Dendritic cell treated with granulocyte-macrophage colony-stimulating factor and Interleukin-4, amounts not matched to agents 40 ng/mL and 50 ng/mL, for 4 days (primary cell): ENCODE measurements at regions not wholly inside any gene's neighbourhood (a gene's known extent, or its start where the extent isn't known, plus 50 kb on each side); places are given as distances from the start of the nearest gene placed in this dataset.

Experiments used
- H3K27ac Mint-ChIP-seq: one replicate; pipeline ENCODE4 v1.8.0; 2022; ENCODE audit warnings: mild to moderate bottlenecking, mixed read lengths
- H3K27me3 Mint-ChIP-seq: one replicate; pipeline ENCODE4 v1.8.0; 2022; ENCODE audit warnings: mild to moderate bottlenecking, mixed read lengths
- H3K36me3 Mint-ChIP-seq: one replicate; pipeline ENCODE4 v1.8.0; 2022; ENCODE audit warnings: low read depth, mixed read lengths
- H3K4me1 Mint-ChIP-seq: one replicate; pipeline ENCODE4 v1.8.0; 2022; ENCODE audit warnings: low read depth, mixed read lengths
- H3K4me3 Mint-ChIP-seq: one replicate; pipeline ENCODE4 v1.8.0; 2022; ENCODE audit warnings: mild to moderate bottlenecking, moderate library complexity, mixed read lengths
- H3K9me3 Mint-ChIP-seq: one replicate; pipeline ENCODE4 v1.8.0; 2022; ENCODE audit warnings: mixed read lengths
- intact Hi-C: fragments of 100-400 bp; cut with micrococcal nuclease; formaldehyde crosslinking; loops from one replicate; pipeline ENCODE4 v1.15.0; 2022

DNA sequence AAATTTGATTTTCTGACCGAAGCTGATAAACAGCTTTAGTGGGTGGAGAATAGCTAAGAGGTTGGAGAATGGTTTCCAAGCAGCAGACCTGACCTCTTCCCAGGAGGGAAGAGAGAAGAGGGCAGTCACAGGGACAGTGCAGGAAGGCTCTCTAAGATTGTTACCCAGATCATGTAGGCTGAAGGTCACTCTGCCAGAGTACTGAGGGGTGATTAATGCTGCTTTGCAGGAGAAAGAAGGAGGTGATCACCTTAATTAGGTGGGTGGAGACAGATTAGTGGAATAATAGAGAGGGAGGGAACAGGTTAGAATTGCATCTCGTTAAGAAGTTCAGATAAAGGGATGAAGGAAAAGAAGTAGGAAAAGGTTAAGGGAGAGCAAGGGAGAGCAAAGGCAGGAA, 440.5 kb downstream of the BRINP1 start:
- H3K27me3 Mint-ChIP-seq, result no peaks in the 10 kb centered on the region
- H3K9me3 Mint-ChIP-seq, result no peaks in the 10 kb centered on the region
- no peaks in the 10 kb centered on the region for H3K36me3 Mint-ChIP-seq
- H3K4me3 Mint-ChIP-seq, result no peak overlapping the region
- intact Hi-C loops, result no loop called here
- H3K27ac Mint-ChIP-seq, result no peak overlapping the region
- no peaks in the 10 kb centered on the region for H3K4me1 Mint-ChIP-seq

DNA sequence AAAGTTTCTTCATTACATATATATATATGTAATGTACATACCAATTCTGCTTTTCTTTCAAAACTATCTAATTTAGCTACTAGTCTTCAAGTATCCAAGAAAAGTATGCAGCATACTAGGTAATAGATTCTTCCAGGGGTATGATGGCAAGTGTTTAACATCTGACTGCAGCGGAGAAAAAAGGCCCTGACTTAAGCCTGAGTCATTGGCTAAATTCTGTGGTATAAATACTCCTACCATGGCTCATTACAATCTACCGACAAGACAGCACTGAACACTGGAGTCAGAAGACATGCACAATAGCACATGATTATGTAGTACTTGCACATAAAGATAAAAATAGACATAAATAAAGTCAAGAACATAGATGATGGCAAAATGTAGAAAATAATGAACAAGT, 439.9 kb downstream of the BRINP1 start:
- Mint-ChIP-seq H3K36me3 (no peaks in the 10 kb centered on the region), H3K9me3 (no peaks in the 10 kb centered on the region), H3K4me1 (no peaks in the 10 kb centered on the region), H3K27ac (no peak overlapping the region), H3K27me3 (no peaks in the 10 kb centered on the region), H3K4me3 (no peak overlapping the region)
- intact Hi-C loops, result no loop called here

DNA sequence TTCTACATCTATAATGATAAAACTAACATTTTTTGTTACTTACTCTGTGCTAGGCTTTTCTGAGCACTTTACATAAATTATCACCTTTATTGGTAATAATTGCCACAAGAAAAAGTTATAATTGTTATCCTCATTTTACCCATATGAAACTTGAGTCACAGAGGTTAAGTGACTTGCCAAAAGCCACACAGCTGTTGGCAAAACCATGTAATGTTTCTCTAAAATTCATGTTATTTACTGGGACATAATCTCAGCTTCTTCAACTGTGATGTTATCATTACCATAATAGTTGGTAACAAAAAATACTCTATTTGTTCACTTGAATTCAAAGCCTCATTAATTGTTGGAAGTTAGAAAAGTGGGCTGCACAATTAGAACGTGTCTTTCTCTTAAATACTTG, 437.3 kb downstream of the BRINP1 start:
- Mint-ChIP-seq H3K27ac (no peak overlapping the region), H3K4me3 (no peak overlapping the region), H3K36me3 (no peaks in the 10 kb centered on the region), H3K4me1 (no peaks in the 10 kb centered on the region), H3K27me3 (no peaks in the 10 kb centered on the region), H3K9me3 (no peaks in the 10 kb centered on the region)
- intact Hi-C loops, result no loop called here

DNA sequence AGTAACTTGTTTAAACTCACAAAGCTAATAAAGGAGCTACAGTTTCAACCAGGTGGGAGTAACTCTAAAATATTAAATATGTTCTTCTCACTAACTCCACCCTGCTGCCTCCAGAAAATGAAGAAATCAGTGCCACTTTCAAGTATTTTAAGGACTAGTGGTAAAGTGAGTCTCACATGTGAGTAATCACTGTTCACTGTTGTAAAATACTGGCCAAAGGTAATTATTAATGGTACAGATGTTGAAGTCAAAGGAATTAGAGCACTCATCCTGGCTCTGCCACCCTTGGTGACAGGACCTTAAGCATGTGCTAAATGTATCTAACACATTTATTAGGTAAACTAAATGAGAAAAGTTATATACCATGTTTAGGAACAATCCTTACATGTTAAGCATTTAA, 430.7 kb downstream of the BRINP1 start:
- intact Hi-C loops, result no loop called here
- H3K36me3 Mint-ChIP-seq, result no peaks in the 10 kb centered on the region
- no peaks in the 10 kb centered on the region for H3K4me1 Mint-ChIP-seq
- H3K4me3 Mint-ChIP-seq, result no peak overlapping the region
- no peaks in the 10 kb centered on the region for H3K9me3 Mint-ChIP-seq
- H3K27me3 Mint-ChIP-seq, result no peaks in the 10 kb centered on the region
- no peak overlapping the region for H3K27ac Mint-ChIP-seq

DNA sequence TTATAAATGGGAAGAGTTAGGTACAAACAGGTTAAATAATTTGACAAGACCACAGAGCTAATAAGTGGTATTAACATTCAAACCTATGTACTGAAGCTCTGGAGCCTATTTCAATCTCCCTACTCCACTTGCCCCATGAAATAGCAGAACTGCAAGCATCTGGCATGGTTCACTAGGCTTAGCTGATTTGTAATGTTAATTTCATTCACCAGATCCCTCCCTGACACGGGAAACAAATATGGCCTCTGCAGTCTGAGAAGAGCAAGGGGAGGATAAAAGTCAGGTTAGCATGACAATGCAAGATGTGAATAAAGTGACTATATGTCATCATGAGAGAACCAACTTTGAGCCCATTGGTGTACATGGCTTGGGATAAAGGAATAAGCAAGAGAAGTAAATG, 428.8 kb downstream of the BRINP1 start:
- intact Hi-C loops, result no loop called here
- H3K36me3 Mint-ChIP-seq, result no peaks in the 10 kb centered on the region
- no peaks in the 10 kb centered on the region for H3K27me3 Mint-ChIP-seq
- no peak overlapping the region for H3K4me3 Mint-ChIP-seq
- no peaks in the 10 kb centered on the region for H3K4me1 Mint-ChIP-seq
- no peaks in the 10 kb centered on the region for H3K9me3 Mint-ChIP-seq
- H3K27ac Mint-ChIP-seq, result no peak overlapping the region

DNA sequence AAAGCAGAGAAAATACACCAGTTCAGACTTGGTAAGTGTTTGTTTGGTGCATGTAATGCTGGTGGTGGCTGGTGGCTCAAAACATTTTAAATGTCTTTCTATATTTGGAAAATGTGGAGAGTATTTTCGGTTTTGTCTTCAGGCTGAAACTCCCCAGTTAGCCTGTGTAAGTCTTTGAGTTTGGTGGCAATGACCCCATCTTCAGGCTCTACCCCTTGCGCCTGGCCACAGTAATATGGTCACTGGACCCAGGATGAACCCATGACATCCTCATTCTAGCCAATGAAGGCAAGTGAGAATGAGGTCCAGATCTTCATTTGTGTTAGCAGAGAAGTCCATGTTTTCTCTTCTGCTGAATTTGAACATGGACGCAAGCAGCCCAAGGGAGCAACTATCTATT, 422.6 kb downstream of the BRINP1 start:
- Mint-ChIP-seq H3K27me3 (no peaks in the 10 kb centered on the region), H3K36me3 (no peaks in the 10 kb centered on the region), H3K9me3 (no peaks in the 10 kb centered on the region), H3K4me3 (no peak overlapping the region), H3K4me1 (no peaks in the 10 kb centered on the region), H3K27ac (no peak overlapping the region)
- intact Hi-C loops, result no loop called here

DNA sequence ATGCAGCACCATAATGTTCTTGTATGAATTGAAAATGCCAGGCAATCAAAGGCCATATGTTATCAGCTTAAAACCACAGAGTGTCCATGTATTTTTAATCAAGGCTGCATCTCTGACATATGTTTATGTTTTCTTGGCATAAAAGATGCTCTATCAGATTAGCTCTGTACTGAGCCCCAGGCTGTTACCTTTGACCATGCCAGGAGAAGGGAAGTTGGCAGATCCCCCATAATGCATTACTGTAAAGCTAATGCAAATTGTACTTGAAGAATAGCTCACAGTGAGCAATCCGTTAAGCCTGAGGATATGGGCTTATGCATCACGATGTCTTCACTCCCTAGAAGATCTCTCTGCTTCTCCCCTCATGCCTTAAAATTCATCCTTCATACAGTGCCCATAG, 414.4 kb downstream of the BRINP1 start:
- intact Hi-C loops, result no loop called here
- H3K36me3 Mint-ChIP-seq, result no peaks in the 10 kb centered on the region

DNA sequence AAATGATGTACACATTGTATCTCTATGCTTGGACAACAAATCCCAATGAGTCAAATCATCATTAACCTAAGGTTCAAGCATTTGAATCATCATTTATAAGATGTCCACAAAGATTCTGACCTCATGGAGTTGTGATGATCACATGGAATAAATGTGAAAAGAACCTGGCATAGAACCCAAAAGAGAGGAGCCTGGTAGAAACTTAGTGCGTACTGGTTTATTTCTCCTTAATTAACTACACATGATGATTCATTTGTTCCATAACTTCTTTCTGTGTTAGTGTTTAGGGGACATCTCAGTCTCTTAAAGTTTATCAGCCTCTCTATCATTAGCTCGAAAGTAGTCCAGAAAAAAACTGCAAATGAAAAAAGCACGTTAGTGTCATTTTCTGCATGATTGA, 411.6 kb downstream of the BRINP1 start:
- intact Hi-C loops, result no loop called here
- Mint-ChIP-seq H3K9me3 (no peaks in the 10 kb centered on the region), H3K4me3 (no peak overlapping the region), H3K27ac (no peak overlapping the region), H3K4me1 (no peaks in the 10 kb centered on the region), H3K36me3 (no peaks in the 10 kb centered on the region), H3K27me3 (no peaks in the 10 kb centered on the region)

More for the DNA sequence above, 414.4 kb downstream of the BRINP1 start:
- no peaks in the 10 kb centered on the region for H3K4me1 Mint-ChIP-seq
- no peak overlapping the region for H3K4me3 Mint-ChIP-seq
- H3K27ac Mint-ChIP-seq, result no peak overlapping the region
- no peaks in the 10 kb centered on the region for H3K27me3 Mint-ChIP-seq
- H3K9me3 Mint-ChIP-seq, result no peaks in the 10 kb centered on the region

DNA sequence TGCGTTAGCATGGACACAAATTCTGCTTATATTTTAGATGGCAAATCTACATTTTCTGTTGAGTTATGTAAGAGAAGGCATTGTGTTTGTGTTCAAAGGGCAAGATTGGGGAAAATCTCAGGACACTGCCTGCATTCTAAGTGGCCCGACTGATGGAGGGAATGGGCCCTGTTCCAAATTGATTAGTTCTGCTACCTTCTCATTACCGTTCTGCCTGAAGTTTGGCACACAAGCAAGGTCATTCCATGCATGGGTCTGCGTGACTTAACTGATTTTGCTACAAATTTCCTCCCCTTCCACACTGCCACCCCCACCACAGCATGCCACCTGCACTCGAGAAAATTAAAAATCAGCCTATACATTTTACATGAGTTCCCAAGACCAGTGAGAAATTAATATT, 409.9 kb downstream of the BRINP1 start:
- H3K27me3 Mint-ChIP-seq, result no peaks in the 10 kb centered on the region
- H3K9me3 Mint-ChIP-seq, result peaks cover 5% of the 10 kb centered on the region
- no peaks in the 10 kb centered on the region for H3K4me1 Mint-ChIP-seq
- H3K36me3 Mint-ChIP-seq, result no peaks in the 10 kb centered on the region
- intact Hi-C loops, result no loop called here
- no peak overlapping the region for H3K4me3 Mint-ChIP-seq
- H3K27ac Mint-ChIP-seq, result no peak overlapping the region

DNA sequence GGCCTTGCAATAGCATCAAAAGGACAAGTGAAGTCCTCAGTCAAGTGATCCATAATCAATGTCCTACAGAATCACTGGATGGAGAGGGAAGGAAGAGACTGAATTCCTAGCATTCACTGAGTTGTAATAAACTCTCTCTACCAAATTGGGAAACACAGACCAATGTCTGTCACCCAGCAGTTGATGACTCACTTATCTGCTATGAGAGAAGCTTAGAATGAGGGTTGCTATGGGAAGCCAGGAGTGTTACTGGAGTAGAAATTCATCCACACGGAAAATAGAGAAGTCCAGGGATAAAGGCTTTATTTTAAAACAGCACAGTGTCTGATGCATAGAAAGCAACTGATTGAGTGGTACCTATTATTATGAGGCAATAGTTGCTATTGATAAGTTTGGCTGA, 407.4 kb downstream of the BRINP1 start:
- intact Hi-C loops, result no loop called here
- peaks cover 7% of the 10 kb centered on the region for H3K9me3 Mint-ChIP-seq

DNA sequence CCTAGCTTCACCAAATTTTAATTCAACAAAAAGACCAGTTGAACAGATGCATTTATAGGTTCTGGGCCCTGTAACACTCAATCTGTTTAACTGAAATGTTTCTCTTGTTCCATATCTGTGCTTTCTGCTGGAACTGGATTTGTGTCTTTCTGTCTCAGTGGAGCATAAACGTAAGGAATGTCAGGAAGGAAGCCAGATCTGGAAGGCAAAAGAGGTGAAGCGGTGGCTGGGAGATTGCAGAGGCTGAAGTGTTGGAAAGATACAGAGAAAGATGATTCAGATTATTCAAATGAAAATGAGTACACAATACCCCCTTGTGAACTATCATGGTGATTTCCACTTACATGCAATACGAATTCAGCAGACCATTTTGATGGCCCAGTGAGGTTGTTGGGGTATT, 406.8 kb downstream of the BRINP1 start:
- intact Hi-C loops, result no loop called here
- Mint-ChIP-seq H3K36me3 (no peaks in the 10 kb centered on the region), H3K4me3 (no peak overlapping the region)

More for the DNA sequence above, 407.4 kb downstream of the BRINP1 start:
- no peak overlapping the region for H3K27ac Mint-ChIP-seq
- no peak overlapping the region for H3K4me3 Mint-ChIP-seq
- no peaks in the 10 kb centered on the region for H3K36me3 Mint-ChIP-seq
- H3K4me1 Mint-ChIP-seq, result no peaks in the 10 kb centered on the region
- no peaks in the 10 kb centered on the region for H3K27me3 Mint-ChIP-seq

DNA sequence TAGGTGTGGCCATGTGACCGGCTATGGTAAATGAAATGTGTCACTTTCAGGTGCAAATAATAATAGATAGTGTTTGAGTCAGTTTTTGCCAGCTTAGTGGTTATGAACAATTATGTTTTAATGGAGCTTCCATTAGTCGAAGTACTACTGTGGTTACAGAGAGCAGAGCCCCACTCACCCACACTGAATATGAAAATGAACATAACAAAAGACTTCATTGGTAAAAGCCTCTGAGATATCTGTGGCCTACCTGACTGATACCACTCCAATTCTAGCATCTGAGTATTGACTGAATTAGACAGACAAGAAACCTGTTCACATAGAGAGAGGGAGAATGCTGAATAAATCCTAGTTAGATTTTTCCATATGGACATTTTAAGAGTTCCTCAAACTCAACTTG, 405.6 kb downstream of the BRINP1 start:
- intact Hi-C loops, result no loop called here
- Mint-ChIP-seq H3K27me3 (no peaks in the 10 kb centered on the region), H3K27ac (no peak overlapping the region), H3K36me3 (no peaks in the 10 kb centered on the region), H3K4me1 (no peaks in the 10 kb centered on the region), H3K4me3 (no peak overlapping the region), H3K9me3 (peaks cover 7% of the 10 kb centered on the region)

More for the DNA sequence above, 406.8 kb downstream of the BRINP1 start:
- Mint-ChIP-seq H3K27me3 (no peaks in the 10 kb centered on the region), H3K4me1 (no peaks in the 10 kb centered on the region), H3K27ac (no peak overlapping the region), H3K9me3 (peaks cover 7% of the 10 kb centered on the region)

DNA sequence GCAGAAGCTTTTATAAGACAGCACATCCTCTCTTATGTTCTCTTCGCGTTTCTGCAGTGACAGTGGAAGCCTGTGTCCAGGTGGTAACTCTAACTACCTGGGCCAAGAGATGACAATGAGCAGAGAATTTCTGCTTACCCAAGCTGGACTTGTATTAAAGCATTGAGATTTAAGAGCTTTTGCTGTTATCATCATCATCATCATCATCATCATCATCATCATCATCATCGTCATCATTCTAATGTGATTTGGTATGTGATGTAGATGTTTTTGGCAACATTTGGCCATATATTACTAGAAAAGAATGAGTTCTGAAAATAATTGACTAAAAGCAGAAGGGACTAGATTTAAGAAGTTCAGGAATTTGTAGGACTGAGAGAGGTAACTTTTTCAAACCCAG, 401.3 kb downstream of the BRINP1 start:
- Mint-ChIP-seq H3K9me3 (peaks cover 23% of the 10 kb centered on the region), H3K4me1 (no peaks in the 10 kb centered on the region), H3K36me3 (no peaks in the 10 kb centered on the region), H3K27me3 (no peaks in the 10 kb centered on the region), H3K4me3 (no peak overlapping the region), H3K27ac (no peak overlapping the region)
- intact Hi-C loops, result no loop called here

DNA sequence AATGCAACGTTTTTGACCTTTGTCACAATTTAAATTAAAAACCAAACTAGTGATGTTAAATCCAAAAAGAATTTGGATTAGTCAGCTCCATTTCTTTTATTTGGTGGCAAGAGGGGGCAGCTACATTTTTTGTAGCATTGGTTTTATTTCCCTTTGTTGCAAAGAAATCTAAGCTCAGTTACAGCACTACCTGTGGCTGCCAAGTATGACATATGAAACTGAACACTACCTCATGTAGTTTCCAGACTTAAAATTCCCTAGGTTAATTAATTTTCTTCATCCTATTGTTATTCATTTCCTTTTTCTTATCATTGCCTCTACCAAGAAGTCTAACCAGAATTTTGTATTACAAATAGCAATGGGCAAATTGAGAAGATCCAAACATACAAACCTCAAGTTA, 393.5 kb downstream of the BRINP1 start:
- Mint-ChIP-seq H3K4me1 (no peaks in the 10 kb centered on the region), H3K4me3 (no peak overlapping the region), H3K27ac (no peak overlapping the region), H3K36me3 (no peaks in the 10 kb centered on the region), H3K27me3 (no peaks in the 10 kb centered on the region), H3K9me3 (peaks cover 4% of the 10 kb centered on the region)
- intact Hi-C loops, result no loop called here

DNA sequence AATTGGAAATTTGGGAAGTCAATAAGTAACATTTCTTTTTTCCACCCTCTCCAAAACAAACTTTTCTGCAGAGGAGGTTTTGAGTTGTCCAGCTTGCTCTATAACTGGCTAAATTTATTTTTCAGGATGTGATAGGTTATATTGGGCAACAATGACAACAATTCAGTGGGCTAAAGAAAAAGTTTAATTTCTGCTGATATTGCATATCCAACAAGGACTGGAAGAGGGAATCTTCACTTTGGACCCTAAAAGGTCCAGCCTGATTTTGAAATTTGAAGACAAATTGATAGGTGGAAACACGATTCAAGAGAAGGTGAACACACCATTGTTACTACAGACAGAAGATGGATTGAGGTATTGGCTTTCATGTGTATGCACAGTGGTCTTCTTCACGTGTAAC, 393.1 kb downstream of the BRINP1 start:
- Mint-ChIP-seq H3K4me3 (no peak overlapping the region), H3K36me3 (no peaks in the 10 kb centered on the region), H3K4me1 (no peaks in the 10 kb centered on the region), H3K27me3 (no peaks in the 10 kb centered on the region), H3K9me3 (no peaks in the 10 kb centered on the region), H3K27ac (no peak overlapping the region)
- intact Hi-C loops, result no loop called here

DNA sequence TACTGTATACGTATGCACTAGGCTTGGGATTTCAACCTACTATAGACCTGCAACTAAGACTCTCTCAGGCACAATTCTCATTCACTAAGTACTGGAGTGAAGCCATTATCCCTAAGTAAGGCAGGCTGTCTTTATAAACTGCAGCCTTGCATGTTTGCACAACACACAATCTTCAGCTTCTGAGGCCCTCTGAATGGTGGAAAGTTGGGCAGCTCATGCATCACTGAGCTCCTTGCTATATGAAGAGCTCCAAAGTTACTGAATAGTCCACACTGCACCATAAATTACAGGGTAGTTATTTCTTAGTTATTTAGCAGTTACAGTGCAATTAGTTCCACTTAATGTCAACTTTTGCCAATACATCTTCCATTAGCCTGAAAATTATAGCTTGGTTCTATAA, 384.6 kb downstream of the BRINP1 start:
- Mint-ChIP-seq H3K36me3 (no peaks in the 10 kb centered on the region), H3K27me3 (no peaks in the 10 kb centered on the region), H3K27ac (no peak overlapping the region), H3K4me3 (no peak overlapping the region), H3K9me3 (no peaks in the 10 kb centered on the region), H3K4me1 (no peaks in the 10 kb centered on the region)
- intact Hi-C loops, result no loop called here
